Choroid plexus epithelial cell (primary cell): ENCODE measurements at regions not wholly inside any gene's neighbourhood (a gene's known extent, or its start where the extent isn't known, plus 50 kb on each side); places are given as distances from the start of the nearest gene placed in this dataset.

Experiments used
- DNase-seq: peaks from one replicate; pipeline ENCODE4 v3.0.0-alpha.2; 2010; ENCODE audit warnings: low read depth
- H3K4me3 ChIP-seq: 2 replicates; pipeline ENCODE4 v1.5.1; 2011; ENCODE audit warnings: low read depth, mild to moderate bottlenecking, control low read depth, low read length, moderate library complexity
- CTCF ChIP-seq: conservative IDR thresholded peaks from 2 replicates; pipeline ENCODE4 v1.5.1; 2011; ENCODE audit warnings: low read depth, mild to moderate bottlenecking, control low read depth, inconsistent platforms, low read length, moderate library complexity

GRCh38 chr4:162410854-162411253 is 247.1 kb upstream of the FSTL5 start:
- no peak for DNase-seq
- no peak for TF ChIP-seq CTCF
- no peak overlapping the region for H3K4me3 ChIP-seq

- H3K4me3 ChIP-seq = no peak overlapping the region
- no peak for DNase-seq
- TF ChIP-seq CTCF = no peak
Measured at GRCh38 chr4:162409048-162409447, 245.2 kb upstream of the FSTL5 start.

- H3K4me3 ChIP-seq = no peak overlapping the region
- TF ChIP-seq CTCF = no peak
- no peak for DNase-seq
Measured at GRCh38 chr4:162408309-162408708, 244.5 kb upstream of the FSTL5 start.

GRCh38 chr4:162406637-162407365 is 243.0 kb upstream of the FSTL5 start:
- no peak overlapping the region for H3K4me3 ChIP-seq
- DNase-seq = no peak
- no peak for TF ChIP-seq CTCF

GRCh38 chr4:162403932-162404331 is 240.1 kb upstream of the FSTL5 start:
- no peak overlapping the region for H3K4me3 ChIP-seq
- TF ChIP-seq CTCF = no peak
- DNase-seq = no peak

- H3K4me3 ChIP-seq = no peak overlapping the region
- TF ChIP-seq CTCF = no peak
- DNase-seq = no peak
Measured at GRCh38 chr4:162403419-162403818, 239.6 kb upstream of the FSTL5 start.

- no peak overlapping the region for H3K4me3 ChIP-seq
- DNase-seq = no peak
- TF ChIP-seq CTCF = no peak
Measured at GRCh38 chr4:162401021-162401420, 237.2 kb upstream of the FSTL5 start.
